ENCODE measurements at regions not wholly inside any gene's neighbourhood (a gene's known extent, or its start where the extent isn't known, plus 50 kb on each side); places are given as distances from the start of the nearest gene placed in this dataset.

- TF ChIP-seq, protein P1, sequence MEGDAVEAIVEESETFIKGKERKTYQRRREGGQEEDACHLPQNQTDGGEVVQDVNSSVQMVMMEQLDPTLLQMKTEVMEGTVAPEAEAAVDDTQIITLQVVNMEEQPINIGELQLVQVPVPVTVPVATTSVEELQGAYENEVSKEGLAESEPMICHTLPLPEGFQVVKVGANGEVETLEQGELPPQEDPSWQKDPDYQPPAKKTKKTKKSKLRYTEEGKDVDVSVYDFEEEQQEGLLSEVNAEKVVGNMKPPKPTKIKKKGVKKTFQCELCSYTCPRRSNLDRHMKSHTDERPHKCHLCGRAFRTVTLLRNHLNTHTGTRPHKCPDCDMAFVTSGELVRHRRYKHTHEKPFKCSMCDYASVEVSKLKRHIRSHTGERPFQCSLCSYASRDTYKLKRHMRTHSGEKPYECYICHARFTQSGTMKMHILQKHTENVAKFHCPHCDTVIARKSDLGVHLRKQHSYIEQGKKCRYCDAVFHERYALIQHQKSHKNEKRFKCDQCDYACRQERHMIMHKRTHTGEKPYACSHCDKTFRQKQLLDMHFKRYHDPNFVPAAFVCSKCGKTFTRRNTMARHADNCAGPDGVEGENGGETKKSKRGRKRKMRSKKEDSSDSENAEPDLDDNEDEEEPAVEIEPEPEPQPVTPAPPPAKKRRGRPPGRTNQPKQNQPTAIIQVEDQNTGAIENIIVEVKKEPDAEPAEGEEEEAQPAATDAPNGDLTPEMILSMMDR (IDR thresholded peaks at IDR 0.05) = no peak
- no peak for TF ChIP-seq POLR2A (IDR thresholded peaks at IDR 0.05)
Observed at GRCh38 chr2:18073601-18074000, 195.1 kb downstream of the KCNS3 start.
